ENCODE measurements at regions not wholly inside any gene's neighbourhood (a gene's known extent, or its start where the extent isn't known, plus 50 kb on each side); places are given as distances from the start of the nearest gene placed in this dataset.

- no peak overlapping the region for H3K4me3 ChIP-seq
- TF ChIP-seq CTCF (IDR thresholded peaks at IDR 0.05), result no peak
- H3K27ac ChIP-seq, result no peak overlapping the region
- no peak for DNase-seq (ENCODE audit: low spot score)
Measured at GRCh38 chr18:51867767-51868166, 472.2 kb upstream of the DCC start.

GRCh38 chr18:51878724-51879123 lies 461.3 kb upstream of the DCC start:
- no peak for TF ChIP-seq CTCF (IDR thresholded peaks at IDR 0.05)
- no peak overlapping the region for H3K4me3 ChIP-seq
- H3K27ac ChIP-seq, result no peak overlapping the region
- DNase-seq (ENCODE audit: low spot score), result no peak

- DNase-seq (ENCODE audit: low spot score), result no peak
- TF ChIP-seq CTCF (IDR thresholded peaks at IDR 0.05), result no peak
- Histone ChIP-seq H3K27ac (no peak overlapping the region), H3K4me3 (no peak overlapping the region)
Measured at GRCh38 chr18:51879329-51879728, 460.7 kb upstream of the DCC start.

GRCh38 chr18:51881394-51881793 lies 458.6 kb upstream of the DCC start:
- Histone ChIP-seq H3K27ac (no peak overlapping the region), H3K4me3 (no peak overlapping the region)
- TF ChIP-seq CTCF (IDR thresholded peaks at IDR 0.05), result no peak
- no peak for DNase-seq (ENCODE audit: low spot score)

- no peak overlapping the region for H3K4me3 ChIP-seq
- no peak for DNase-seq (ENCODE audit: low spot score)
- no peak for TF ChIP-seq CTCF (IDR thresholded peaks at IDR 0.05)
- H3K27ac ChIP-seq, result no peak overlapping the region
Measured at GRCh38 chr18:51884039-51884438, 456.0 kb upstream of the DCC start.

- Histone ChIP-seq H3K27ac (no peak overlapping the region), H3K4me3 (no peak overlapping the region)
- no peak for DNase-seq (ENCODE audit: low spot score)
- no peak for TF ChIP-seq CTCF (IDR thresholded peaks at IDR 0.05)
Measured at GRCh38 chr18:51890762-51891161, 449.2 kb upstream of the DCC start.

GRCh38 chr18:51891876-51892275 lies 448.1 kb upstream of the DCC start:
- H3K4me3 ChIP-seq, result no peak overlapping the region
- no peak overlapping the region for H3K27ac ChIP-seq
- no peak for DNase-seq (ENCODE audit: low spot score)
- no peak for TF ChIP-seq CTCF (IDR thresholded peaks at IDR 0.05)

All from coronary artery (tissue), 2 donors.